ENCODE measurements at regions not wholly inside any gene's neighbourhood (a gene's known extent, or its start where the extent isn't known, plus 50 kb on each side); places are given as distances from the start of the nearest gene placed in this dataset.

DNA sequence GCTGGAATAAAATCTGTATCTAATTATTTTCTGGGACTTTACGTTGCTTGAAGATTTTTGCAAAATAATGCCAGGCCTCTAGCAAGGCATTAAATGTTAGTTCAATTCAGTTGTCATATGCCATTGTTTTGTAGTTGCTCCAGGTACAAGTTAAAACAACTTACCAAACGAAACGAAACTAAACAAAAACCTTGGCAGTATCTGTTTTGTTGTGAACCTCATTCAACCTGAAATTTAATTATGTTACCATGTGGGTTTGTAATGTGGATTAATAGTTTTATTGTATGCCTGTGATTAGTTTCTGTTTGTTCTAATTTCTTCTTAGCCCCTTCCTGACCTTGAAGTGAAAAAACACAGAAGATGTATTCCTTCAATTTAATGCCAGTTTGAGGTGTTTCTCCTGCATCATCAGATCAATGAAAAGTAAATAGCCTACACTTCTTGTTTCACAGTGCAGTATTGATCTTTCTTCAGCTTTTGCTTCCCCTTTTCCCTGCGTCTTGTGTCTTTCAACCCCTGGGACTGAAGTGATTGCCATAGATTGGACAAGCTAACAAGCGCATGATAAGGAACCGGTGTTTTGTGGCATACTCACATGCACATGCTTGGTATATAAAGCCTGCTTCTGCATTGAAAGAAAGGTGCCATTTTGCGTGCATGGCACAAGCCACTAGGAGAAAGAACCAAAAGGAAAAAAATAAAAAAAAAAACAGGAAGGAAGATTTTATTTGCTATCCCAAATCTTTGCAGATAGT is 699.0 kb upstream of the ARRDC3 start:
- TF ChIP-seq GATA2 (IDR thresholded peaks at IDR 0.05; ENCODE audit: low read depth, low read length) (no peak), GATA3 (IDR thresholded peaks at IDR 0.05; ENCODE audit: low read depth, low read length) (no peak)
